Neural crest cell (in vitro differentiated cells): ENCODE measurements at regions not wholly inside any gene's neighbourhood (a gene's known extent, or its start where the extent isn't known, plus 50 kb on each side); places are given as distances from the start of the nearest gene placed in this dataset.
A peak's percentile ranks its signal among the peaks of the same experiment; 100 is the strongest.

Source experiments
- DNase-seq: peaks from one replicate; pipeline ENCODE4 v3.0.0; 2021; ENCODE audit warnings: low read depth, mixed read lengths, low spot score
- H3K27ac Mint-ChIP-seq: one replicate; pipeline ENCODE4 v1.8.0; 2021; ENCODE audit warnings: mild to moderate bottlenecking, mixed read lengths; ENCODE audit not compliant: unreplicated experiment
- H3K27me3 Mint-ChIP-seq: 2 replicates; pipeline ENCODE4 v1.8.0; 2021; ENCODE audit warnings: low read depth, mild to moderate bottlenecking, mixed read lengths
- H3K36me3 Mint-ChIP-seq: 2 replicates; pipeline ENCODE4 v1.8.0; 2021; ENCODE audit warnings: low read depth, mild to moderate bottlenecking, mixed read lengths
- H3K4me1 Mint-ChIP-seq: 2 replicates; pipeline ENCODE4 v1.8.0; 2021; ENCODE audit warnings: mixed read lengths
- H3K4me3 Mint-ChIP-seq: one replicate; pipeline ENCODE4 v1.8.0; 2021; ENCODE audit warnings: mild to moderate bottlenecking, mixed read lengths
- H3K9me3 Mint-ChIP-seq: 2 replicates; pipeline ENCODE4 v1.8.0; 2021; ENCODE audit warnings: mixed read lengths
- TF ChIP-seq, protein P1 (sequence below): fragments of 200-600 bp; sonication (generic); conservative IDR thresholded peaks from 2 replicates; pipeline ENCODE4 v1.5.0; 2021; ENCODE audit warnings: antibody characterized with exemption, mild to moderate bottlenecking

DNA sequence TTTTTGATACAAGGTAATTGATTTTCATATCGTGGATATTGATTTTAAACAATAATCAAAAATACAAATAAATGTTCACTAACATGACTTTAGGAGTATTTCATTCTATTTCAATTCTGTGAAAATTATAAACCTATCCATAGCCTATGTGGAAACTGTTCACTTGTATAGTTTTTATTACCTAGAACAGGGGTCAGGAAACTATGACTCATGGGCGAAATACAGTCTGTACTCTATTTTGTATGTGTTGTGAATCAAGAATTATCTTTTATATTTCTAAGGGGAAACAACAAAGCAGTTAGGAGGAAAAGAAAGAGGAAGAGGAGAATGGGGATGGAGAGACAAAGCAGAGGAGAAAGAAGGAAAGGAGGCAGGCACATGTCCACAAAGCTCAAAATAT, 181.7 kb upstream of the VRK2 start:
- H3K9me3 Mint-ChIP-seq, result no peaks in the 10 kb centered on the region
- no peaks in the 10 kb centered on the region for H3K27me3 Mint-ChIP-seq
- H3K27ac Mint-ChIP-seq, result no peak overlapping the region
- no peaks in the 10 kb centered on the region for H3K36me3 Mint-ChIP-seq
- no peak overlapping the region for H3K4me3 Mint-ChIP-seq
- no peaks in the 10 kb centered on the region for H3K4me1 Mint-ChIP-seq
- TF ChIP-seq, protein P1, sequence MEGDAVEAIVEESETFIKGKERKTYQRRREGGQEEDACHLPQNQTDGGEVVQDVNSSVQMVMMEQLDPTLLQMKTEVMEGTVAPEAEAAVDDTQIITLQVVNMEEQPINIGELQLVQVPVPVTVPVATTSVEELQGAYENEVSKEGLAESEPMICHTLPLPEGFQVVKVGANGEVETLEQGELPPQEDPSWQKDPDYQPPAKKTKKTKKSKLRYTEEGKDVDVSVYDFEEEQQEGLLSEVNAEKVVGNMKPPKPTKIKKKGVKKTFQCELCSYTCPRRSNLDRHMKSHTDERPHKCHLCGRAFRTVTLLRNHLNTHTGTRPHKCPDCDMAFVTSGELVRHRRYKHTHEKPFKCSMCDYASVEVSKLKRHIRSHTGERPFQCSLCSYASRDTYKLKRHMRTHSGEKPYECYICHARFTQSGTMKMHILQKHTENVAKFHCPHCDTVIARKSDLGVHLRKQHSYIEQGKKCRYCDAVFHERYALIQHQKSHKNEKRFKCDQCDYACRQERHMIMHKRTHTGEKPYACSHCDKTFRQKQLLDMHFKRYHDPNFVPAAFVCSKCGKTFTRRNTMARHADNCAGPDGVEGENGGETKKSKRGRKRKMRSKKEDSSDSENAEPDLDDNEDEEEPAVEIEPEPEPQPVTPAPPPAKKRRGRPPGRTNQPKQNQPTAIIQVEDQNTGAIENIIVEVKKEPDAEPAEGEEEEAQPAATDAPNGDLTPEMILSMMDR, result no peak
- no peak for DNase-seq

DNA sequence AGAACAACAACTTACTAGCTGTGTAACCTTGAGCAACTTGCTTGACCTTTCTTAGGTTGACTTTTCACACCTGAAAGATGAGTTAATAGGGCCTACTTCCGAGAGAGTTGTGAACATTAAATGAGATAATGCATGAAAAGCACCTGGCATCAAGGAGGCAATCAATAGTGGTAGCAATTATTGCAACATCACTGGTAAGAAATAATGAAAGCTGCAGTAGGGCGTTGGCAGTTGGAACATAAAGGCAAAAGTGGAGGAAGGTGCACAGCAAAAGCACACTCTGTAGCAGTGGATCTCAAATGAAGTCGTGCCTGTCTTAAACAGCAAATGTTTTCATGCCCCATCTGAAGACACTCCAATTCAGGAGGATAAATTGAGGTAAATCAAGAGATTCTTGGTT, 178.9 kb upstream of the VRK2 start:
- Mint-ChIP-seq H3K4me3 (no peak overlapping the region), H3K36me3 (no peaks in the 10 kb centered on the region), H3K27ac (no peak overlapping the region), H3K27me3 (no peaks in the 10 kb centered on the region), H3K4me1 (no peaks in the 10 kb centered on the region), H3K9me3 (no peaks in the 10 kb centered on the region)
- DNase-seq, result no peak
- TF ChIP-seq, protein P1, result no peak

DNA sequence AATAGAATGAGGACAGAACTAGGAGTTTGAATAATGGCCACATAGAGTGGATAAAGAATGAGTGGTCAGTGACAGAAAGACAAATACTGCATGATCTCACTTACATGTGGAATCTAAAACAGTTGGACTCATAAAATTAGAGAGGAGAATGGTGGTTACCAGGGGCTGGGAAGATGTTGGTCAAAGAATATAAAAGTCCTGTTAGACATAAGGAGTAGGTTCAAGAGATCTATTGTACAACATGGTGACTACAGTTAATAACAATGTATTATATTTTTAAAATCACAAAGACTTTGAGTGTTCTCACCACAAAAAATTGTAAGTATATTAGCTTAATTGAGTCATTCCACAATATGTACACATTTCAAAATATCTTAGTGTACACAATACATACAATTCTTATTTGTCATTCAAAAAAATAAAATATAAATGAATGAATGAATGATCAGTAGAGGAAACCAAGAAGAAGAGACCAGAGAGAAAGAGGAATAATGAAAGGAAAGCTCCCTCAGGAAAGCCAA, 177.9 kb upstream of the VRK2 start:
- Mint-ChIP-seq H3K4me3 (no peak overlapping the region), H3K36me3 (no peaks in the 10 kb centered on the region), H3K27me3 (no peaks in the 10 kb centered on the region), H3K9me3 (no peaks in the 10 kb centered on the region), H3K27ac (peak overlapping the region; percentile 9), H3K4me1 (no peaks in the 10 kb centered on the region)
- TF ChIP-seq, protein P1, result no peak
- no peak for DNase-seq

DNA sequence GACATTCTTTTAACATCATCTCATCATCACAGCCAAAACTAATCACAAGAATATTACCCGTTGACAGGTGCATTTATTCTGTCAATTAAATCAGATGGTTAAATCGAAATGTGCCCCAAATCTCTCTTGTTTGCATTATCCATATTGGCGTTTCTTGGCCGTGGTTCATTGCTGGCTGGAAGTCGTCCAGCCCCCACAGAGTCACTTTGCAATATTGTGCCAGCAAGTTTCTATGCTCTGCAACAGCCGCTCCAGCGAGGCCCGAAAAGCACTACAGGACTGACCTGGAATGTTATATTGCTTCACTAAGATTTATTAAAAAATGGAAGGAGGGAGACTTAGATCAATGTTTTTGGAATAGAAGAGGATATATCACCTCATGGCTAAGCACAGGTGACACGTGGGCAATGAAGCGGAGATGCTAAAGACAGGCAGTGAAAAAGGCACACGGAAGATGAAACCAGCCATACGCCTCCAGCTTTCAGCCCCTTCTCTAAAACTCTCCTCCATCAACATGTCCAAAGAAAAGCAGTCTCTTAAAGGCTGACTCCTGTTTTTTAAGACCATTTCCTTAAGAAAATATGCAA, 176.8 kb upstream of the VRK2 start:
- Mint-ChIP-seq H3K27ac (no peak overlapping the region), H3K9me3 (no peaks in the 10 kb centered on the region), H3K4me1 (no peaks in the 10 kb centered on the region), H3K27me3 (no peaks in the 10 kb centered on the region), H3K4me3 (no peak overlapping the region), H3K36me3 (no peaks in the 10 kb centered on the region)
- TF ChIP-seq, protein P1, result no peak
- DNase-seq, result no peak

DNA sequence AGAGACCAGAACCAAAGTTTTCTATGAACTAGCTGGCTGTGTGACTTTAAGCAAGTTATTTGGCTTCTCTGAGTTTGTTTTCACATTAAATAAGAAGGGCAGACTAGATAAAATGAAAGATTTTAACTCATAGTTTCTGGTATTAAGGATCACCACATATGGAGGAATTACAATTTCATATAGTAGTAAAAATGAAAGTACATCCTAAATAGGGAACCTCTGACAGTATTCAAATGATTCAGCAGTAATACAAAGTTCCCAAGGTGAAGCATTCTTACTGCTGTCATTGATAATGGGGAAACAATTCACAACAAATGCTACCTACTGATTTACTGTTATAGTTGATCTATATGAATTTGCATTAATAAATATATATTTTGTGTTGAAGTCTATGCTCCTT, 170.3 kb upstream of the VRK2 start:
- Mint-ChIP-seq H3K36me3 (no peaks in the 10 kb centered on the region), H3K4me1 (peaks cover 4% of the 10 kb centered on the region), H3K9me3 (no peaks in the 10 kb centered on the region), H3K27me3 (no peaks in the 10 kb centered on the region), H3K4me3 (no peak overlapping the region), H3K27ac (no peak overlapping the region)
- no peak for DNase-seq
- TF ChIP-seq, protein P1, result no peak
